GM12891 (cell line): ENCODE measurements at regions not wholly inside any gene's neighbourhood (a gene's known extent, or its start where the extent isn't known, plus 50 kb on each side); places are given as distances from the start of the nearest gene placed in this dataset.

Source experiments
- PAX5 ChIP-seq: IDR thresholded peaks from 2 replicates; pipeline ENCODE4 v1.6.1; 2011; ENCODE audit warnings: low read length, moderate library complexity, mild to moderate bottlenecking; ENCODE audit not compliant: insufficient read depth, severe bottlenecking
- POLR2A ChIP-seq: IDR thresholded peaks from 2 replicates; pipeline ENCODE4 v1.6.1; 2011; ENCODE audit warnings: low read depth, low read length, control low read depth
- POLR2AphosphoS5 ChIP-seq: IDR thresholded peaks from 2 replicates; pipeline ENCODE4 v1.6.1; 2011; ENCODE audit warnings: low read depth, low read length, control low read depth
- POU2F2 ChIP-seq: IDR thresholded peaks from 2 replicates; pipeline ENCODE4 v1.6.1; 2011; ENCODE audit warnings: low read depth, mild to moderate bottlenecking, control low read depth, low read length, moderate library complexity
- SPI1 ChIP-seq: IDR thresholded peaks from 2 replicates; pipeline ENCODE4 v1.6.1; 2011; ENCODE audit warnings: low read depth, low read length, control low read depth
- TAF1 ChIP-seq: IDR thresholded peaks from 2 replicates; pipeline ENCODE4 v1.6.1; 2011; ENCODE audit warnings: low read depth, low read length, control low read depth

- no peak for TF ChIP-seq POLR2A
- TF ChIP-seq POLR2AphosphoS5 = no peak
- no peak for TF ChIP-seq TAF1
- no peak for TF ChIP-seq PAX5
- TF ChIP-seq SPI1 = no peak
- TF ChIP-seq POU2F2 = no peak
These were observed 97.3 kb upstream of the GSC start for GRCh38 chr14:94867209-94867608.
